GM06990 (cell line): ENCODE measurements at regions not wholly inside any gene's neighbourhood (a gene's known extent, or its start where the extent isn't known, plus 50 kb on each side); places are given as distances from the start of the nearest gene placed in this dataset.
A peak's percentile ranks its signal among the peaks of the same experiment; 100 is the strongest.

Experiments used
- DNase-seq: peaks from one replicate; pipeline ENCODE4 v3.0.0-alpha.2; 2011; ENCODE audit not compliant: insufficient read length; ENCODE audit errors: extremely low read depth
- H3K27me3 ChIP-seq: replicated peaks from 2 replicates; pipeline ENCODE4 v1.6.0; 2011; ENCODE audit warnings: low read length; ENCODE audit not compliant: control insufficient read depth, insufficient read depth
- H3K36me3 ChIP-seq: 2 replicates; pipeline ENCODE4 v1.5.1; 2011; ENCODE audit warnings: low read length; ENCODE audit not compliant: control insufficient read depth, insufficient read depth
- H3K4me3 ChIP-seq: replicated peaks from 2 replicates; pipeline ENCODE4 v1.5.1; 2011; ENCODE audit warnings: low read depth, mild to moderate bottlenecking, control low read depth, low read length
- CTCF ChIP-seq: IDR thresholded peaks from 2 replicates; pipeline ENCODE4 v1.5.1; 2011; ENCODE audit warnings: low read length, control low read depth, mild to moderate bottlenecking, inconsistent platforms; ENCODE audit not compliant: insufficient read depth, poor library complexity, severe bottlenecking

DNA sequence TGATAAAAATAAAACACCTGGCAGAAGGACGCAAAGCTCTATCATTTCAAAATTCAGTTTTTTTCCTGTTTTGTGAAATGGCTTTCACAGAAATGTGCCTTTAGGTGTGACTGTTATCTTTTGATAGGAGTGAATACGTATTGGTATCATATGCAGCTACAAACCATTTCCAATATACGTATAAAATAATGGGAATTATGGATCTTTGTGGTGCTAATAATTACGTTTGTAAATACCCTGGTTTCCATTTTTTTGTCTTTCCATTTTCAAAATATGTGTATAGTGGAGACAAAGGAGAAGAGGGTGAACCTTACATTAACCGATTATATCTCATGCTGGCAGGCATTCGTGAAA, 108.7 kb upstream of the GMDS start:
- no peak for DNase-seq
- Histone ChIP-seq H3K36me3 (no peaks in the 10 kb centered on the region), H3K27me3 (no peaks in the 10 kb centered on the region), H3K4me3 (no peak overlapping the region)
- TF ChIP-seq CTCF = no peak

DNA sequence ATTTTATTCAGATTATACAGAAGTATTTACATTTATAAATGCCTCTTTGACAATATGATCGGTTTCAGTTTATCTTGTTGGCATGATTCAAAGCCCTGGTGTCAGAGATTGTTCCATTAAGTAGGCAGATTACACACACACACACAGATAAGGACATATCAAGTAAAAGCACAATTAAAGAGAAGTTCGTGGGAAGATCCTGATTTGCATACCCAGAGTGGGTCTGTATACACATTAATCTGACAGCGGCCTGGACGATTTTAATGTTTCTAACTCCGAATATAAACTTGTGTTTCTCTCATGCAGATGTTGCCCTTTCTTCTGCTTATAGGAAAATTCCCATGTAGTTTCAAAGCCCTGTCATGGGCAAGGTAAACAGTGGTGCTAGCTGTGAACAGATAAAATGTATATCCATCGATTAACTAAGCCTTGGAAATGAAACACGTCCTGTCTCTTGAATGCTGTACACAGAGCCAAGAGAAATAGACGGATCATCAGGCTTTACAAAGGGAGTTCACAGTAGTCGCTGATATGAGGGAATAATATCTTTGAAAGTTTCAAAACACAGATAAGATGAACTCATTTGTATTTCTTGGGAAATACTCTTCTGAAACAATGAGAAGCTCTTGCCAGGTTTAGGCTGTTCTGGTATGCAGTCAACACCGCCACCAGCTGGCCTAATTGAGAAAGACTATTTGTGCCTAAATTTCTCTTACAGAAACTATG, 108.2 kb upstream of the GMDS start:
- Histone ChIP-seq H3K4me3 (no peak overlapping the region), H3K27me3 (no peaks in the 10 kb centered on the region), H3K36me3 (no peaks in the 10 kb centered on the region)
- peak; percentile 13 for DNase-seq
- TF ChIP-seq CTCF = peak; percentile 66

DNA sequence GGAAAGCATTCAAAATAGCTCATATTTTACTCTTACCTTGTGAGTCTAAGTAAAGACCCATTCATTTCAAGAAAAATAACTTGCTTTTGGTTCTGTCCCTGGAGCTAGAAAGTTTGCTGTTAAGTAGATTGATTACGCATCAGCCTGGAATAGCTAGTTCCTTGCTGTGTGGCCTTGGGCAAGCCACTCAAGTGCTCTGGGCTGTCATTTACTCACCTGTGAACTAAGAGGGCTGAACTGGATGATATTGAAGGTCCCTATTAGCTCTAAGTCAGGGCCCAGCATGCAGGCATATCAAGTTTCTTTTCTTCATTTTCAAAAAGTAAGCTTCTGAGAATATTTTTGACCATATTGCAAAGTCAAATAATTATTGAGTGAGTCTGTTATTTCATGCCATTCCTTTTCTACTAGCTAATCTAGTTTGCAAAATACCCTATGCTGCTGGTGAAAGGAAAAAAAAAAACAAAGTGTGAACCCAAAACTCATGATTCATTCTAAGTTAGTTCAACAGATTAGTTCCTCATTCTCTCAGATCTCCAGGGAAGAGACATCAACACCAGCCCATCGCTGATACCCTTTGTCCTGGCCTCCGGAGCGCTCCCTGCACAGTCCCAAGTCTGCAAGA, 106.5 kb upstream of the GMDS start:
- no peak for TF ChIP-seq CTCF
- DNase-seq = no peak
- no peaks in the 10 kb centered on the region for H3K36me3 ChIP-seq

GRCh38 chr6:2351090-2351489, 105.7 kb upstream of the GMDS start:
- H3K4me3 ChIP-seq = no peak overlapping the region
- H3K27me3 ChIP-seq = no peaks in the 10 kb centered on the region
- TF ChIP-seq CTCF = no peak
- no peaks in the 10 kb centered on the region for H3K36me3 ChIP-seq
- no peak for DNase-seq

More for the DNA sequence above, 106.5 kb upstream of the GMDS start:
- no peaks in the 10 kb centered on the region for H3K27me3 ChIP-seq
- no peak overlapping the region for H3K4me3 ChIP-seq

- no peaks in the 10 kb centered on the region for H3K27me3 ChIP-seq
- no peaks in the 10 kb centered on the region for H3K36me3 ChIP-seq
- H3K4me3 ChIP-seq = no peak overlapping the region
- TF ChIP-seq CTCF = no peak
- no peak for DNase-seq
Measured at GRCh38 chr6:2346078-2346477, 100.7 kb upstream of the GMDS start.
